ENCODE measurements at regions not wholly inside any gene's neighbourhood (a gene's known extent, or its start where the extent isn't known, plus 50 kb on each side); places are given as distances from the start of the nearest gene placed in this dataset.
"Not testable (repeated sequence)": the region's sequence is repeated elsewhere in the genome, so short reads cannot be mapped to it uniquely, and the experiment has no call there.

- DNase-seq (ENCODE audit: low spot score) = no peak
These were observed 52.5 kb upstream of the FBXO28 start for GRCh38 chr1:224061436-224061835.

GRCh38 chr1:224059897-224060427 is 53.9 kb upstream of the FBXO28 start:
- no peak for DNase-seq (ENCODE audit: low spot score)

- no peak for DNase-seq (ENCODE audit: low spot score)
These were observed 55.6 kb upstream of the FBXO28 start for GRCh38 chr1:224058303-224058702.

GRCh38 chr1:224057461-224058199 is 56.3 kb upstream of the FBXO28 start:
- no peak for DNase-seq (ENCODE audit: low spot score)

- DNase-seq (ENCODE audit: low spot score) = no peak
These were observed 59.3 kb upstream of the FBXO28 start for GRCh38 chr1:224054611-224055010.

GRCh38 chr1:224054012-224054411 is 59.9 kb upstream of the FBXO28 start:
- no peak for DNase-seq (ENCODE audit: low spot score)

- DNase-seq (ENCODE audit: low spot score) = no peak
These were observed 60.5 kb upstream of the FBXO28 start for GRCh38 chr1:224053456-224053855.

GRCh38 chr1:224052772-224053171 is 61.1 kb upstream of the FBXO28 start:
- peak; percentile 37 for DNase-seq (ENCODE audit: low spot score)

GRCh38 chr1:224051782-224052181 is 62.1 kb upstream of the FBXO28 start:
- not testable (repeated sequence) for DNase-seq (ENCODE audit: low spot score)

- DNase-seq (ENCODE audit: low spot score) = no peak
These were observed 62.9 kb upstream of the FBXO28 start for GRCh38 chr1:224051086-224051406.

- DNase-seq (ENCODE audit: low spot score) = no peak
These were observed 66.4 kb upstream of the FBXO28 start for GRCh38 chr1:224047538-224047937.

GRCh38 chr1:224045556-224045955 is 68.4 kb upstream of the FBXO28 start:
- DNase-seq (ENCODE audit: low spot score) = no peak

GRCh38 chr1:224044420-224044819 is 69.5 kb upstream of the FBXO28 start:
- DNase-seq (ENCODE audit: low spot score) = no peak

GRCh38 chr1:224042557-224043118 is 71.3 kb upstream of the FBXO28 start:
- no peak for DNase-seq (ENCODE audit: low spot score)

- DNase-seq (ENCODE audit: low spot score) = no peak
These were observed 72.9 kb upstream of the FBXO28 start for GRCh38 chr1:224041032-224041431.

GRCh38 chr1:224040423-224040822 is 73.5 kb upstream of the FBXO28 start:
- DNase-seq (ENCODE audit: low spot score) = not testable (repeated sequence)

- DNase-seq (ENCODE audit: low spot score) = not testable (repeated sequence)
These were observed 73.9 kb upstream of the FBXO28 start for GRCh38 chr1:224040006-224040405.

GRCh38 chr1:224038832-224039231 is 75.1 kb upstream of the FBXO28 start:
- not testable (repeated sequence) for DNase-seq (ENCODE audit: low spot score)

GRCh38 chr1:224037362-224037761 is 76.5 kb upstream of the FBXO28 start:
- DNase-seq (ENCODE audit: low spot score) = not testable (repeated sequence)

GRCh38 chr1:224032608-224033276 is 81.2 kb upstream of the FBXO28 start:
- not testable (repeated sequence) for DNase-seq (ENCODE audit: low spot score)

- DNase-seq (ENCODE audit: low spot score) = not testable (repeated sequence)
These were observed 81.9 kb upstream of the FBXO28 start for GRCh38 chr1:224031986-224032385.

GRCh38 chr1:224030257-224030656 is 83.7 kb upstream of the FBXO28 start:
- not testable (repeated sequence) for DNase-seq (ENCODE audit: low spot score)

All from GM03348 (cell line).